GM12892 (cell line): ENCODE measurements at regions not wholly inside any gene's neighbourhood (a gene's known extent, or its start where the extent isn't known, plus 50 kb on each side); places are given as distances from the start of the nearest gene placed in this dataset.

ENCODE experiments used
- POLR2A ChIP-seq: IDR thresholded peaks from 2 replicates; pipeline ENCODE4 v1.6.1; 2011; ENCODE audit warnings: low read depth, low read length, control low read depth
- POLR2AphosphoS5 ChIP-seq: IDR thresholded peaks from 2 replicates; pipeline ENCODE4 v1.6.1; 2011; ENCODE audit warnings: low read depth, low read length, control low read depth

DNA sequence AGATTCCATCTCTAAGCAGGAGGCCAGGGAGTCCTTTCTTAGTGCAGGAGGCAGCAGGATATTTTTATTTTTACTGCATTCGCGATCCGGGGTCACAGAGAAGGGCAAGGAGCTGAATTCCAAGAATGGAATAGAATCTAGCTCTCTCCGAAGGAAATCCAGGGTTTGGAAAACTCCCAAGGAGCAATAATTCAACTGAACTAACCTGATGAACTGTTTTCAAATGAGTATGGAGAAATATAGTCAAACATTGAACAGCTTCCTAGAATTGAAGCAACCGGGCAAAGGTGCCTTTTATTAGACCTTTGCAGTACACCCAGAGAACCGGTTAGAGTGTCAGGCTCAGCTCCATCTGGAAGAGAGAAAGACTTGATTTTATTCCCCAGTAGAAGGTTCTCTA, 120.7 kb upstream of the MAF start:
- TF ChIP-seq POLR2A (no peak), POLR2AphosphoS5 (no peak)
